MV-4-11 (cell line): ENCODE measurements at regions not wholly inside any gene's neighbourhood (a gene's known extent, or its start where the extent isn't known, plus 50 kb on each side); places are given as distances from the start of the nearest gene placed in this dataset.

Experiments
- DNase-seq: peaks from one replicate; lab custom pipeline; 2025; lab: John Stamatoyannopoulos, UW

GRCh38 chr5:14983666-14984441, 112.3 kb upstream of the ANKH start:
- peak; percentile 64 for DNase-seq

GRCh38 chr5:14980698-14981097, 109.1 kb upstream of the ANKH start:
- no peak for DNase-seq

DNA sequence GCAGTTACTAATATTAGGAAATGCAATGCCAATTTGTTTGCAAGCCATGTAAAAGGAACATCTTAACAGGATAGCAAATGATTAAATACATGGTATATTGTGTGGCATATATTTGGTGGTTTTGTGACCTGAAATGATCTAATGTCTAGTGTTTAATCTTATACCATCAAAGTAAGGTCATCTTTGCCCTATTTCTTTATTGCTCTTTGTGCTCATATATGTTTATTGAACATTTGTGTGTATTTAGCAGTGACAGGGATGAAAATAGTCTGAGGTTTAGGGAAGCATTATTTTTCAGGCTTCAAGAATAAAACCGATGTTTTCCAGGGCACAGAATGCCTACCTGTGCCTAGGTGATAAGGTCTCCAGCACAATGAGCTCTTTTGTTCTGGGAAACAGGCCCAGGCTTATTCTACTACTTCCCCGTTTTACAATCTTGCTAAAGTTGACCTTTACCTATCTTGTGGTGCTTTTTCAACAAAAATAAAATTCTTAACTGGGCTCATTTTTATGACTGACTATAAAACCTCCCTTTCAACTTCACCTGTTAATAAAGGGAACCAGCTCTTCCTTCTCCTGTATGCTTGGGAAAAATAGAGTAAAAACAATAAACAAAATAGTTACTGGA, 105.6 kb upstream of the ANKH start:
- DNase-seq: no peak

GRCh38 chr5:14976486-14976885, 104.9 kb upstream of the ANKH start:
- DNase-seq: no peak

- DNase-seq: no peak
Measured at GRCh38 chr5:14971873-14972272, 100.3 kb upstream of the ANKH start.

- no peak for DNase-seq
Measured at GRCh38 chr5:14968796-14969195, 97.2 kb upstream of the ANKH start.

GRCh38 chr5:14967166-14967565, 95.6 kb upstream of the ANKH start:
- no peak for DNase-seq

- no peak for DNase-seq
Measured at GRCh38 chr5:14965815-14966214, 94.2 kb upstream of the ANKH start.

- no peak for DNase-seq
Measured at GRCh38 chr5:14962604-14963003, 91.0 kb upstream of the ANKH start.

DNA sequence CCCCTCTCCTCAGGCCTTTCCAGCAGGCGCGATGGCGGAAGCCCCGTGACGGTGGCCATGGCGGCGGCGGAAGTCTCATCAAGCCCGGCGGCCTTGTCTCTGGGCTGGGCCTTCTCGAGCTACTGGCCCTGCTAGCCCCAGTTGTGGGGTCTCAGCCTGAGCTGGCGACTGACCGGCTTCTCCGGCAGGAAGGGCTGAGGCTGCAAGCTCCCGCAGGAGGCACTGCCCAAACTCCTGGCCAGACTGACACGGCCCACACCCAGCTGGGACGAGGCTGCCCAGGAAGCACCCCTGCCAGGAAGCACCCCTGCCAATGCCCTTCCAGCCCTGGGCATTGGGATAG, 88.5 kb upstream of the ANKH start:
- DNase-seq: no peak

DNA sequence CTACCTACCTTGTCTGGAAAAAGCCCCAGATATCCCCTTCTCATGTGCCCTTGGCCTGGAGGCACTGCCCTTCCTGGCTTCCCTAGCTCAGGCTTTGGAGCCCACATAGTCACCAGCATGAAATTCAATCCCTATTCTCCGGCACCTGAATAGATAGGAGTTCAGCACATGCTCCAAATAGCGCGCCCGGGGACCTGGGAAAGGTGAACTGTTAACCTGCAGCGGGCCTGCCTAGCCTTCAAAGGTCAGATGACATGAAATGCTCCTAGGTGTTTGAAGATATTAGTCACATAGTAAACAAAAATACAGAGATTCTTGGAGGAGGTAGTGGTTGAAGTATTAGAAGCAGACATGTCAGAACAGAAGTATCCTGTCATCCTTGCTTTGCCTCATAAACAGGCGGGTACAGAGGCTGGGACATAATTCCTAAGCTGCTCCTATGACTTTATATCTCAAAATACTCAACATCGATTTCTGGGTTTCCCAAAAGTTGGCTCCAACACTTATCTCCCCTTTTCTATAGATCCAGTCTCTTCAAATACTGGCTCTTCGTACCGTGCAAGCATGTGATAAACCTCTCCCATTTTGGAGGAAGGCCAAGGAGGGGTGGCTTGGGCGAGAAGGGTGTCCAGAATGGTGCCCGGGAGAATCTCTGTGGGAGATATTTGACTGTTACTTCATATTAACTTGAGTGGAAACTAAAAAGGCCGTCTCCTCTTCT, 88.0 kb upstream of the ANKH start:
- DNase-seq: no peak

DNA sequence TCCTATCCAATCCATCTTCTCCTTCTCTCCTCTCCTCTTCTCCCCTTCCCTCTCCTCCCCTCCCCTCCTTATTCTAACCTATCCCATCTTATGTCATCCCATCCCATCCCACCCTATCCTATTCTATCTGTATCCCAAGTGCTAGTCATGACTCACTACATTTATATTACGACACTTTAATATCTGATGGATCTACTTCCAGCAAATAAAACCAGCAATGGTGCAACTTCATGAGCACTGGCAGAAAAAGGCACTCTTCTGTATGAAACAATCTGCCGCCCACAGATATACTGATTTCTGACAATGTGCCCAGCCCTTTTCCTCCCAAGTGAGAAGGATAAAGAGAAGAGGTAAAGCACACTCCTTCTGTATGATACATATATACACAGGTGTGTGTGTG, 86.6 kb upstream of the ANKH start:
- DNase-seq: no peak

- DNase-seq: no peak
Measured at GRCh38 chr5:14956423-14957046, 85.0 kb upstream of the ANKH start.

- DNase-seq: no peak
Measured at GRCh38 chr5:14954616-14955343, 83.2 kb upstream of the ANKH start.

DNA sequence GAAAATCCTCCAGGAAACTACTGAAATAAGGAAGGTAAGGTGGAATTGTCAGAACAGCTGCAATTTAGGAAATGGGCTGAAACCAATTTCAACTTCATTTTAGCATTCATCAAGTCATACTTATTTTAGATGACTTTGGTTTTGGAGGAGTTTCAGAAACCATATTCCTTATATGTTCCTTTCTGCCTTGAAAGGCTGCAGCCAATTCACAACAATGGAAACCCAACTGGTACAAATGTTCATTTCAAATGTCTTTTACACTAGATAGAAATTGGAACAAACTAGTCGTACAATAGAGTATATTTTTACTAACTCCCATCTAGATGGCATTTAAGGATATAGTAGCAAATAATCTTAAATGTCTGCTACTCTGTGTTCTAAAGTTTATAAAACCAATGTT, 82.6 kb upstream of the ANKH start:
- no peak for DNase-seq

DNA sequence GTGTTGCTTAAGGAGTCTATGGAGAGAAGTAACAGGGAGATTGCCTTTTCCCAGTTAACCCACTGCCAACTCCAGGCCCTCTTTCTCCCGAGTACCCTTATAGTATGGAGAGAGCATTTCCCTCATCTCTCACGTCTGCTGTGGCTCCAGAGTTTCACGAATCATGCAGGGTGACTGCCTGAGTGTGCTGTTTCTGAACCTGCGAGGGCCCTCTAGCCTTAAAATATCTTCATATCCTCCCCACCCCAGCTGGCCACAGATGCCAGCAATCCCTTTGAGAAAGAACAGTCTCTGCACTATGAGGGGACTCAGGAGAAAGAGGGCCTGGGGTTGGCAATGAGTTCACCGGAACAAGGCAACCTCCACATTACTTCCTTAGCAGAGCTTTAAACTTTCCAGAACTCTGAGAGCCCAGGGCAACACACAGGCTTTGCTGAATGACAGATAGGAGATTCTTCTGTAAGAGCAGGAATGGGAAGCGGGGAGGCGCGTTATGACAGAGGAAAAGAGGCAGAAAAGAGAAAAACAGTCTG, 81.6 kb upstream of the ANKH start:
- DNase-seq: no peak

DNA sequence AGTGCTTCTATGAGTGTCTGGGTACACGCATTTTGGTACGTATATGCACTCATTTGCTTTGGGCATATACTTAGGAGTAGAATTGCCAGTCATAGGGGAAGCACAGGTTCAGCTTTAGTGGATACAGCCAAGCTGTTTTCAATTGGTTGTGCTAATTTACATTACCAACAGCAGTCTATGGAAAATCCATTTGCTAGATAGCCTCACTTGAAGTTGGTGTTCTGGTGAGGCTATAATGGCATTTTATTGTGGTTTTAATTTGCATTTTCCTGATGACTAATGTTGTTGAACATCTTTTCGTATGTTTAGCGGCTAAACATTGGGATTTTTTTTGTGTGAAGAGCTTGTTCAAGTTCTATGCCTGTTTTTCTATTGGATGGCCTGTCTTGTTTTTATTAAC, 76.8 kb upstream of the ANKH start:
- no peak for DNase-seq

DNA sequence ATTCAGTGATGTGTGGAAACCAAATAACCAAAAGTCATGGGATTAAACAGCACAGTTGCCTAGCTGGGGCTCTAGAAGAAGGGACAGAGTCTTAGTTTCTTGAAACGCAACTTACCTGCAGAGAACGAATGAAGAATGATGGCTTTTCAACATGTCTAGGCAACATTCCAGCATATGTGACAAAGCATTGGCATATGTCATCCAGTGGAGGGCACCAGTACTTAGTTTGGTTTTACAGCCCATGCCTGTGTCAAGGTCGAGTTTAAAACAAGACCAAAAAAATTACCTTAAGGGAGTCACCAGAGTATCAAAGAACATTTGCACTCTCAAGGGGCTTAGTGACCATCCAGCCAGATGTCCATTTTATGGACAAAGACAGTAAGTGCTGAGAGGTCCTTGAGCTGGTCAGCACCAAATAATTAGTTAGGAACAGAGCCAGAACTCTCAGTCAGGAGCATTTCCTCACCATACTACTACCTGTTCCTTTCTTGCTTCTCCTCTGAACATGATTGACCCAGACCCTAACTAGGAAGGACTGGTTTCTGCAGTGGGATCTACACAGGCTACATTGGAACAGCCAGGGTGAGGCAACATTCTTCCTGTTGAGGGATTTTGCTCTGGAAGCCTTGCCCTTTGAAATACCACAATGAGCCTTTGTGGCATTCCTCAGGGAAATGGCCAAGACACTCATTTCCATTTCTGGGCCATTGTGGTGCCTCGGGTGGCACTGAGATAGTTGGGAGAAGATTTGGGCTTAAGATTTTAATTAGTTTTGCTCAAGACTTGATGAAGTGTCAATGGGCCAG, 75.4 kb upstream of the ANKH start:
- peak; percentile 15 for DNase-seq

GRCh38 chr5:14945450-14945849, 73.9 kb upstream of the ANKH start:
- DNase-seq: no peak

DNA sequence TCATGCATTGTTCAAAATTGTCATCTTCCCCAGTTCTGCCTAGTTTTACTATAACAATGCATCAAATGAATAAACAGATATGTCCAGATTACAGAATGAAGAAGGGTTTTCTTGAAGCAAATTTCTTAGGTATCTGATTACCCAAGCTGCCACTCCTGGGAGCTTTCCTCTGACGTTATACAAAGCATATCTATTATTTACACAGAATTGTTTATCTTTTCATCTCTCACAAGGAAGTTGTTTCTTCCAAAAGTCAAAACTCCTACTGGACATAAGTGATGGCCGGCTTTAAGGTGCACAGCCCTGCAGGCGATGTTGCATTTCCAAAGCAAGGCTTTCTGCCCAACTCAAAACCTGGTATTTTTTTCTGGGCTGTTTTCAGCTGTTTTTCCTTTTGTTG, 73.4 kb upstream of the ANKH start:
- DNase-seq: no peak

DNA sequence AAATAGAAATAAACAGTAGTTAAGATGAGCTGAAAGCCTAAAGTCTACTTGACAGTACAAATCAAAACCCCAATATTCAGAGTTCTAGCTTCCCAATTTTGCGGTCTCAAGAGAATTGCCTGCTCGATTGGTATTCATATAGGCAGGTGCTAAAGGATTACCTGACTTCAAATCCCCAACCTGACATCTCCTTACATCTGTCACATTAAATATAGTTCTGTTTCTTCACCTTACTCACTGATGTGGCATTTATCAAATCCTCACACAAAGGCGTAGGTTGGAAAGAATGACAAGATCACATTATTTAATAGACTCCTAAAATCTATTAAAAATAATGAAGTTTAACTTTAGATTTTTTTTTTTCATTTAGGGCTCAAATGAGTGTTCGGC, 72.8 kb upstream of the ANKH start:
- DNase-seq: no peak
